Neural cell (in vitro differentiated cells): ENCODE measurements at regions not wholly inside any gene's neighbourhood (a gene's known extent, or its start where the extent isn't known, plus 50 kb on each side); places are given as distances from the start of the nearest gene placed in this dataset.

Experiments used
- H2AFZ ChIP-seq: fragments of 200-600, 300-800 bp; sonication (generic), shearing (Covaris generic); 2 replicates; pipeline ENCODE4 v1.6.0; 2014; ENCODE audit warnings: low read depth, mild to moderate bottlenecking, antibody characterized with exemption, low read length, moderate library complexity
- H3F3A ChIP-seq: fragments of 200-600 bp; shearing (Covaris generic); 2 replicates; pipeline ENCODE4 v1.6.1; 2016; ENCODE audit warnings: mild to moderate bottlenecking, moderate library complexity, mixed read lengths, antibody characterized with exemption, low read length; ENCODE audit not compliant: insufficient read depth, poor library complexity, severe bottlenecking
- H3K27ac ChIP-seq: fragments of 200-600, 300-800 bp; sonication (generic), shearing (Covaris generic); 2 replicates; pipeline ENCODE4 v1.5.1; 2014; ENCODE audit warnings: mild to moderate bottlenecking, low read length, moderate library complexity
- H3K27me3 ChIP-seq: fragments of 300-800, 200-600 bp; sonication (generic), shearing (Covaris generic); 2 replicates; pipeline ENCODE4 v1.6.0; 2014; ENCODE audit warnings: mild to moderate bottlenecking, low read depth, low read length, moderate library complexity; ENCODE audit not compliant: insufficient read depth
- H3K36me3 ChIP-seq: fragments of 300-800, 200-600 bp; sonication (generic), shearing (Covaris generic); 2 replicates; pipeline ENCODE4 v1.5.1; 2014; ENCODE audit warnings: mild to moderate bottlenecking, antibody characterized with exemption, low read length, moderate library complexity; ENCODE audit not compliant: insufficient read depth
- H3K4me2 ChIP-seq: fragments of 300-800, 200-600 bp; sonication (generic), shearing (Covaris generic); 2 replicates; pipeline ENCODE4 v1.6.0; 2014; ENCODE audit warnings: mild to moderate bottlenecking, low read length
- H3K4me3 ChIP-seq: fragments of 300-800, 200-600 bp; sonication (generic), shearing (Covaris generic); 2 replicates; pipeline ENCODE4 v1.5.1; 2014; ENCODE audit warnings: mild to moderate bottlenecking, low read length, moderate library complexity
- H3K79me2 ChIP-seq: fragments of 200-600 bp; shearing (Covaris generic); replicated peaks from 2 replicates; pipeline ENCODE4 v1.6.0; 2014; ENCODE audit warnings: mild to moderate bottlenecking, low read length, moderate library complexity; ENCODE audit not compliant: insufficient read depth
- H3K9ac ChIP-seq: fragments of 300-800, 200-600 bp; sonication (generic), shearing (Covaris generic); 2 replicates; pipeline ENCODE4 v1.6.1; 2016; ENCODE audit warnings: mild to moderate bottlenecking, low read length, mixed read lengths
- H3K9me2 ChIP-seq: fragments of 200-600 bp; shearing (Covaris generic); 2 replicates; pipeline ENCODE4 v1.6.1; 2016; ENCODE audit warnings: mild to moderate bottlenecking, low read length, mixed read lengths; ENCODE audit not compliant: insufficient read depth
- H3K9me3 ChIP-seq: fragments of 200-600, 300-800 bp; sonication (generic), shearing (Covaris generic); 2 replicates; pipeline ENCODE4 v1.6.1; 2016; ENCODE audit warnings: mild to moderate bottlenecking, mixed run types, low read length, moderate library complexity, mixed read lengths
- H4K20me1 ChIP-seq: fragments of 200-600 bp; shearing (Covaris generic); 2 replicates; pipeline ENCODE4 v1.6.1; 2016; ENCODE audit warnings: mild to moderate bottlenecking, mixed run types; ENCODE audit not compliant: insufficient read depth
- CTCF ChIP-seq: fragments of 450-650 bp; IDR thresholded peaks from 2 replicates; pipeline ENCODE4 v1.5.1; 2014; ENCODE audit warnings: antibody characterized with exemption, mild to moderate bottlenecking, moderate library complexity; ENCODE audit not compliant: poor library complexity, severe bottlenecking
- EP300 ChIP-seq: fragments of 450-650 bp; conservative IDR thresholded peaks from 2 replicates; pipeline ENCODE4 v1.6.1; 2014; ENCODE audit warnings: antibody characterized with exemption, mild to moderate bottlenecking, moderate library complexity; ENCODE audit not compliant: poor library complexity, severe bottlenecking
- EZH2 ChIP-seq: fragments of 200-600, 300-800 bp; shearing (Covaris generic), sonication (generic); IDR thresholded peaks from 2 replicates; pipeline ENCODE4 v1.6.1; 2014; ENCODE audit warnings: antibody characterized with exemption, low read length, borderline replicate concordance, mild to moderate bottlenecking; ENCODE audit not compliant: insufficient read depth, poor library complexity, severe bottlenecking
- MXI1 ChIP-seq: fragments of 450-650 bp; conservative IDR thresholded peaks from 2 replicates; pipeline ENCODE4 v1.6.1; 2014; ENCODE audit warnings: antibody characterized with exemption, mild to moderate bottlenecking; ENCODE audit not compliant: poor library complexity, severe bottlenecking
- POLR2AphosphoS5 ChIP-seq: IDR thresholded peaks from 2 replicates; pipeline ENCODE4 v1.6.1; 2012
- RAD21 ChIP-seq: fragments of 450-650 bp; conservative IDR thresholded peaks from 2 replicates; pipeline ENCODE4 v1.6.1; 2014; ENCODE audit warnings: antibody characterized with exemption, mild to moderate bottlenecking, moderate library complexity
- REST ChIP-seq: IDR thresholded peaks from 2 replicates; pipeline ENCODE4 v1.6.1; 2012; ENCODE audit warnings: borderline replicate concordance
- SMC3 ChIP-seq: fragments of 450-650 bp; conservative IDR thresholded peaks from 2 replicates; pipeline ENCODE4 v1.6.1; 2014; ENCODE audit warnings: antibody characterized with exemption, mild to moderate bottlenecking, moderate library complexity; ENCODE audit not compliant: poor library complexity
- TAF1 ChIP-seq: IDR thresholded peaks from 2 replicates; pipeline ENCODE4 v1.6.1; 2012; ENCODE audit warnings: low read depth

GRCh38 chr2:41078341-41078740, 626.5 kb upstream of the SLC8A1 start:
- H3F3A ChIP-seq, result no peaks in the 10 kb centered on the region
- no peaks in the 10 kb centered on the region for H3K9me2 ChIP-seq
- H3K4me3 ChIP-seq, result no peak overlapping the region
- no peaks in the 10 kb centered on the region for H4K20me1 ChIP-seq
- H3K4me2 ChIP-seq, result no peak overlapping the region
- H3K9me3 ChIP-seq, result no peaks in the 10 kb centered on the region
- H3K36me3 ChIP-seq, result no peaks in the 10 kb centered on the region
- no peak for TF ChIP-seq RAD21
- no peak for TF ChIP-seq CTCF
- TF ChIP-seq POLR2AphosphoS5, result no peak
- no peak for TF ChIP-seq REST
- no peak for TF ChIP-seq EP300
- TF ChIP-seq EZH2, result no peak
- TF ChIP-seq SMC3, result no peak
- TF ChIP-seq MXI1, result no peak
- no peak overlapping the region for H2AFZ ChIP-seq
- H3K27ac ChIP-seq, result no peak overlapping the region
- no peaks in the 10 kb centered on the region for H3K27me3 ChIP-seq
- H3K9ac ChIP-seq, result no peak overlapping the region
- H3K79me2 ChIP-seq, result no peaks in the 10 kb centered on the region

GRCh38 chr2:41079011-41079410, 627.1 kb upstream of the SLC8A1 start:
- Histone ChIP-seq H2AFZ (no peak overlapping the region), H3K4me3 (no peak overlapping the region)
- TF ChIP-seq REST, result no peak
- no peak for TF ChIP-seq EP300
- no peak for TF ChIP-seq POLR2AphosphoS5
- no peak for TF ChIP-seq MXI1
- no peak for TF ChIP-seq CTCF
- TF ChIP-seq EZH2, result no peak
- TF ChIP-seq SMC3, result no peak
- TF ChIP-seq TAF1, result no peak
- TF ChIP-seq RAD21, result no peak

More at GRCh38 chr2:41079011-41079410, 627.1 kb upstream of the SLC8A1 start:
- H4K20me1 ChIP-seq, result no peaks in the 10 kb centered on the region
- no peak overlapping the region for H3K4me2 ChIP-seq
- H3K27ac ChIP-seq, result no peak overlapping the region
- H3K9ac ChIP-seq, result no peak overlapping the region
- H3K27me3 ChIP-seq, result no peaks in the 10 kb centered on the region
- H3K9me3 ChIP-seq, result no peaks in the 10 kb centered on the region
- H3K79me2 ChIP-seq, result no peaks in the 10 kb centered on the region
- H3K9me2 ChIP-seq, result no peaks in the 10 kb centered on the region
- no peaks in the 10 kb centered on the region for H3F3A ChIP-seq
- H3K36me3 ChIP-seq, result no peaks in the 10 kb centered on the region
